ENCODE measurements at regions not wholly inside any gene's neighbourhood (a gene's known extent, or its start where the extent isn't known, plus 50 kb on each side); places are given as distances from the start of the nearest gene placed in this dataset.

- H3K4me3 ChIP-seq: no peak overlapping the region
- H3K27ac Mint-ChIP-seq: no peak overlapping the region
- H3K4me3 Mint-ChIP-seq: no peak overlapping the region
- H4K20me1 ChIP-seq (replicated peaks; ENCODE audit: insufficient read depth): no peaks in the 10 kb centered on the region
- no peaks in the 10 kb centered on the region for H3F3A ChIP-seq (replicated peaks; ENCODE audit: low read depth)
- no peak overlapping the region for H2AFZ ChIP-seq
- no peak for TF ChIP-seq EZH2 (IDR thresholded peaks at IDR 0.05; ENCODE audit: low read depth, unreplicated experiment)
- TF ChIP-seq JUNB (IDR thresholded peaks at IDR 0.05; ENCODE audit: unreplicated experiment): no peak
- TF ChIP-seq ZNF331 (CRISPR knock-in tag; IDR thresholded peaks at IDR 0.05; ENCODE audit: low read depth): no peak
- TF ChIP-seq STAT1 (IDR thresholded peaks at IDR 0.05; ENCODE audit: unreplicated experiment): no peak
- TF ChIP-seq CREB1 (CRISPR knock-in tag; IDR thresholded peaks at IDR 0.05; ENCODE audit: low read depth): no peak
- no peak for TF ChIP-seq NANOG (IDR thresholded peaks at IDR 0.05; ENCODE audit: borderline replicate concordance)
- no peak for TF ChIP-seq EZH2phosphoT487 (IDR thresholded peaks at IDR 0.05; ENCODE audit: unreplicated experiment)
- no peak for TF ChIP-seq CTCF (conservative IDR thresholded peaks at IDR 0.05; ENCODE audit: low read depth in 2 of 2)
- no peak for TF ChIP-seq ZNF114 (CRISPR knock-in tag; IDR thresholded peaks at IDR 0.05)
- TF ChIP-seq POLR2AphosphoS5 (IDR thresholded peaks at IDR 0.05; ENCODE audit: low read depth): no peak
- TF ChIP-seq ETS1 (IDR thresholded peaks at IDR 0.05): no peak
- no peak for TF ChIP-seq ZNF462 (CRISPR knock-in tag; IDR thresholded peaks at IDR 0.05)
- TF ChIP-seq REST (IDR thresholded peaks at IDR 0.05; ENCODE audit: unreplicated experiment): no peak
- H3K4me1 ChIP-seq (ENCODE audit: insufficient read depth): no peaks in the 10 kb centered on the region
- no peaks in the 10 kb centered on the region for H3K27me3 ChIP-seq (ENCODE audit: insufficient read depth)
- ATAC-seq (no peak), DNase-seq (ENCODE audit: low spot score) (no peak)
- no peaks in the 10 kb centered on the region for H3K9me3 Mint-ChIP-seq
- H3K4me2 ChIP-seq: no peak overlapping the region
- no peaks in the 10 kb centered on the region for H3K36me3 Mint-ChIP-seq (ENCODE audit: low read depth)
- no peak overlapping the region for H3K27ac ChIP-seq (ENCODE audit: low read depth)
- no peaks in the 10 kb centered on the region for H3K36me3 ChIP-seq (ENCODE audit: insufficient read depth)
- no peaks in the 10 kb centered on the region for H3K79me2 ChIP-seq (replicated peaks; ENCODE audit: insufficient read depth)
- no peaks in the 10 kb centered on the region for H3K4me1 Mint-ChIP-seq
- H3K27me3 Mint-ChIP-seq (ENCODE audit: insufficient read depth, low read depth, poor library complexity): peaks cover 2% of the 10 kb centered on the region
- peaks cover 21% of the 10 kb centered on the region for H3K9me2 ChIP-seq (ENCODE audit: insufficient read depth)
Observed at GRCh38 chr21:28547766-28548165, 444.9 kb downstream of the LTN1 start.

Measured in GM23338 (cell line).